ENCODE measurements at regions not wholly inside any gene's neighbourhood (a gene's known extent, or its start where the extent isn't known, plus 50 kb on each side); places are given as distances from the start of the nearest gene placed in this dataset.
"Not testable (repeated sequence)": the region's sequence is repeated elsewhere in the genome, so short reads cannot be mapped to it uniquely, and the experiment has no call there.

DNA sequence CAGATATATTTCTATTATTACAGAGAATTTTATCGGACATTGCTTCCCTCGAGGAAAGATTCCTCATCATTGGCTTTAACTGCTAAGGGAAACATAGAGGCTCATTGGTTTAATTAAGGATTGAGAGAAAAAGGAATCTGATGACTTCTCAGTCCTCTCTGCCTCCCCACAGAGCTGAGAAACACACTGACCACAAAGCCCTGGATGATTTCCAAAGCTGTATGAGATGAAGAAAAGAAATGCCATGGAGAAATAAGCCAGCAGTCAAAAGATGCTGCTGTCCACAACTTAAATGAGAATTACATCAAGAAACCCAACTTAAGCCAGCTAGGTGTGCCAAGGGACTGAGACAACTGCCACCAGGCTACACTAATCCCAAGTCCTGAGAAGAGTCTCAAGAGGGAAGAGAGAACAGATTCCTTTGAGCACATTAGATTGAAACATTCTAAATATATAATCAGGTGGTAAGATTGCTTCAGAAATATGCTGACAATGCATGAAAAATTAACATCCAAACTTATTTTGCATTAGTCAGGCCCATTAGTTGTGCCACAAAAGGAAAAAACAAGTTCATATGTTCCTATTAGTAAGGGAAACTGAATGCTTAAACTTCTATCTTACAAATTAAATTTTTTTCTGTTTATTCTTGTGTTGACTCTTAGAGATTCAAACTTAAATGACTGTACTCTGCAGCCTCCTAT is 308.1 kb upstream of the CYRIA start:
- no peak for DNase-seq (ENCODE audit: low read depth)

GRCh38 chr2:16972276-16972675 is 306.6 kb upstream of the CYRIA start:
- no peak for DNase-seq (ENCODE audit: low read depth)

DNA sequence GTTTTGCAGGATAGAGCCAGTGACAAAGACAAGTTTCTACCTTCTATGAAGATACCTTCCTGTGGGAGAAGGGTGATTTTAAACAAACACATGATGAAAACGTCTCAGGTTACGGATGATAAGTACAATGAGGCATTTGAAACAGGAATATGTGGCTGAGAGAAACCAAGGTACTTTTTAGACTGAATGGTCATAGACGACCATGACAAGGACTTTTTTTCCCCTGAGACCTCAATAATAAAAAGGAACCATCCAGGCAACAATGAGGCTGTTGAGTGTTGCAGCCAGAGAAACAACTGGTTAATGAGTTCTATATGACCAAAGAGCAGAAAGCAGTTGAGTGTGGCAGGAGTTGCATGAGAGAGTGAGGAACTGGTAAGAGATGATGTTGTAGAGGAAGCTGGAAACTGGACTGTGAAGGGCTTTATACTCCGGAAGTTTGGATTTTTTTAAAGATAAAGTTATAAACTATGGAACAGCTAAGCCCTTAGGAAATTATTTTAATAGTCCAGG is 306.1 kb upstream of the CYRIA start:
- no peak for DNase-seq (ENCODE audit: low read depth)

- DNase-seq (ENCODE audit: low read depth) = not testable (repeated sequence)
Measured at GRCh38 chr2:16970948-16971347, 305.3 kb upstream of the CYRIA start.

DNA sequence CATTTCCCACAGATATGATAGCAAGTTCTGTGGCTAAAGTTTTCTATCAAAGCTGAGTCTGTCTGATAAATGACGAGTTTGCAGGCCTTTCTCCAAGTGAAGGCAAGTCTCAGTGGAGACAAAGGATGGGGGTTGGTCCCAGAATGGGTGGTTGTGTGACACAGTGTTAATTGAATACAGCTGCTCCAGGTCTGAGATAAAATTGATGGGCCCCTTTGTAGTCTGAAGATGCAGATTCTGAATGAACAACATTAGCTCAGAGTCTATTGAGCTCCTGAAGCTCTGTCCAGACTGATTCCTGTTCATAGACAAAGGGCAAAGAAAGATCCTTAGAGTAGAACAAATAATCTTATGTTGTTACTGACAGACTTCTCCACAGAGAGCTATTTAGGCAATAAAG is 296.9 kb upstream of the CYRIA start:
- DNase-seq (ENCODE audit: low read depth) = no peak

DNA sequence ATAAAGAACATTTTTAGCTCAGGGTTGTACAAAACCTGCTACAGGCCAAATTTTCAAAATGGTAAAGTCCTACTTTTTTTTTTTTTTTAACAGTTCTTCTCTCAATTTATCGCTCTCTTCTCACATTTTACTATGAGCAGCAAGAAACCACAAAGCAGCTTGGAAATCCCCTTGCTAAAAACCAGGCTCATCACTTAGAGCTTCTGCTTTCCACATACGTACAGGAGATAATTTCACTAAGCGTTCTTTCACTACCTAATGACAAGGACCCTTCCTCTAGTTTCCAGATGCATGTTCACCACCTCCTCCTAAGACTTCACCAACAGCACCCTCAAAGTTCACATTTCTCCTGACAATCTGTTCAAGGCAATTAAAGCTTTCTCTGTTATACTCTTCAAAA is 294.9 kb upstream of the CYRIA start:
- no peak for DNase-seq (ENCODE audit: low read depth)

- no peak for DNase-seq (ENCODE audit: low read depth)
Measured at GRCh38 chr2:16958266-16958665, 292.6 kb upstream of the CYRIA start.

DNA sequence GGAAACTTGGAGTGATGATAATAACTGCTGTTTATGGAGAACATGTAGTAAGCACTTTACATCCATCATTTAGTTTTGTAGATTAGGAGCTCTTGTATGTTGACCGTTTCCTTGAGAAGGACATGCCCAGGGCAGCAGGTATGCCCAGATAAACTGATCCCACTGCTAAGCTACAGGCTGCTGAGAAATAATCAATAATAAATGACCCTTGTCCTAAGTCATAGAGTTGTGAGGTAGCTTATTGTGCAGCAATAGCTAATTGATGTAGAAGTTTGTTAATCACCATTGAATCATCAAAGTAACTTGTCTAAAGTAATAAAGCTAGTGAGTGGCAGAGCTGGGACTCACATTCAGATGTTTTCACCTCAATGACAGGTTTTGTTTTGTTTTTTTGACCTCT is 287.2 kb upstream of the CYRIA start:
- DNase-seq (ENCODE audit: low read depth) = no peak

DNA sequence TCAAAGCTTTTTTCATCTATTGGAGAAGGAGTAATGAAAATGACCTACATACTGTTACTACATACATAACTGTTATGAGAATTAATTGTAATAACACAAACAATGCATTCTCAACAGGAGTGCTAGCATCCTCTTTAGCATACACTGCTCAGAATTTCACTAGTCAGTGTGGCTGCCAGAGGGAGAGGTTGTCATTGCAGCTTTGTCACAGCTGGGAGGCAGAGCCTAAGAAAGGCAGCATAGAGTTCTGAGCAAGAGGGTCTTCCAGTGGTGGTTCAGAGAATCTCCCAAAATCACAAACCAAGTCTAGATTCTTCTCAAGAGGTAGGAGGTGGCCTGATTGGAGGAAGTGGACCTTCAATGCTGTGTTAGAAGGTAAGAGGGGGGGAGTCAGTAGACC is 286.7 kb upstream of the CYRIA start:
- DNase-seq (ENCODE audit: low read depth) = no peak

- DNase-seq (ENCODE audit: low read depth) = no peak
Measured at GRCh38 chr2:16950436-16950835, 284.8 kb upstream of the CYRIA start.

- DNase-seq (ENCODE audit: low read depth) = no peak
Measured at GRCh38 chr2:16948710-16949109, 283.1 kb upstream of the CYRIA start.

GRCh38 chr2:16948053-16948452 is 282.4 kb upstream of the CYRIA start:
- no peak for DNase-seq (ENCODE audit: low read depth)

DNA sequence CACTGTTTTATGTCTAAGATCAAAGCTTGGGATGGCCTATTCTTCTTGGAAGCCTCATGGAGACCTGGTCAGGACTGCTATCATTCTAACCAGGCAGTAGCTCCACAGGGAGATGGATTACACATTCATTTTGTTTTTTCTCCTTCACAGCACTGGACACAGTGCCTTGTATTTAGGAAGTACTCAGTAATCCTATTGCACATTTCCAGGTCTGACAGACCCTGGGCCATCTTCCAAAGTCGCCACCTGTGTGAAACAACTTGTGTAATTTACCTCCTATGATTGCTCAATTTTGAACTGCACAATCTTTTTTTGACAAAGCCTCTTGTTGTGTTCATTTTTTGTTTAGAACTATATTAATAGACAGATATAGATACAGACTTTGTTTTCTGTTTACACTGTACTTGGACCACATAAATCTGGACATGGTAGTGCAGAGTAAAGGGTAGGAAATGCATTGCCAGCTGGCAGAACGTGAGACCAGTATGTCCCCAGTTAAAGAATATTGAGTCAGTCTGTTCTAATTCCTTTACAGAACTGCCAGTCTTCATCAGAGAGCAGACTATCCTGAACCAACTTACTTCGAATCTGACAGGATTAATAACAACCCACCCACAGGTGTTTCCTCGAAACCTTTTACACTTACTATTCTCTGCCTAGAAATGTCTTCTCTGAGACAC is 277.8 kb upstream of the CYRIA start:
- no peak for DNase-seq (ENCODE audit: low read depth)

- no peak for DNase-seq (ENCODE audit: low read depth)
Measured at GRCh38 chr2:16940214-16940613, 274.6 kb upstream of the CYRIA start.

GRCh38 chr2:16939771-16940170 is 274.1 kb upstream of the CYRIA start:
- DNase-seq (ENCODE audit: low read depth) = no peak

GRCh38 chr2:16933355-16933754 is 267.7 kb upstream of the CYRIA start:
- no peak for DNase-seq (ENCODE audit: low read depth)

GRCh38 chr2:16932826-16933225 is 267.2 kb upstream of the CYRIA start:
- DNase-seq (ENCODE audit: low read depth) = no peak

DNA sequence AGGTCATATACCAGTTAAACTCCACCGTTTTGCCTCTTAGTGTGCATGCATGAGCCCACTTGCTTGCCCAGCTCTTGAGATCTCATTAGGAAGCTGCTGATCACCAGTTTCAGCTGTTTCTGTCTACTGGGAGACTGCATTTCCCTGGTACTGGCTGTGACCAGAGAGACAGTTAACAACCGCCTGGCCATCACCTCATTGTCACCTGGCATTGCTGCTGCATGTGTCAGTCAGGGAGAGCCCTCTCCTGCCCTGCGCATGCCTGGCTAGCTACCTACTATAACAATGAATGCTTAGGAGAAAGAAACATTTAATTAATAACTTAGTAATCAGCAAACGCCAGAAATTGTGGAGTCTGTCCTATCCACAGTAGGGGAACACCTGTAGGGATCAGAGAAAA is 265.8 kb upstream of the CYRIA start:
- no peak for DNase-seq (ENCODE audit: low read depth)

DNA sequence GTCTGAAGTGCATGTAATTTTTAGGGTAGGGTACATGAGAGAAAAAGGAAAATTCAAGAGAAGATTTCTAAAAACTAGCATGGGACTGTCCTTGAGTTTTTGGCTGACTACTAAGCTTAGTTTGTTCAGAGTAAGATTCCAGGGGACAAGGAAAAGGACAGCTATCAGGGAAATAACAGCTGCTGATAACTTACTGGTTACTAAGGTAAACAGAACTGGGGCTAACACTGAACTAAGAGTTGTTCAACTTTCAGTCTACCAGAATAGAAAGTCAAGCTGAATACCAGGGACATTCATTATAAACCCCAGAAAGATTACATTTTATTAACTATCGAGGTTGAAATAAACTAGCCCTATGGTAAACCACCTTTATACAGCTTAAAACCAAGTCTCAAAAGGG is 261.8 kb upstream of the CYRIA start:
- DNase-seq (ENCODE audit: low read depth) = no peak

- no peak for DNase-seq (ENCODE audit: low read depth)
Measured at GRCh38 chr2:16925145-16925544, 259.5 kb upstream of the CYRIA start.

DNA sequence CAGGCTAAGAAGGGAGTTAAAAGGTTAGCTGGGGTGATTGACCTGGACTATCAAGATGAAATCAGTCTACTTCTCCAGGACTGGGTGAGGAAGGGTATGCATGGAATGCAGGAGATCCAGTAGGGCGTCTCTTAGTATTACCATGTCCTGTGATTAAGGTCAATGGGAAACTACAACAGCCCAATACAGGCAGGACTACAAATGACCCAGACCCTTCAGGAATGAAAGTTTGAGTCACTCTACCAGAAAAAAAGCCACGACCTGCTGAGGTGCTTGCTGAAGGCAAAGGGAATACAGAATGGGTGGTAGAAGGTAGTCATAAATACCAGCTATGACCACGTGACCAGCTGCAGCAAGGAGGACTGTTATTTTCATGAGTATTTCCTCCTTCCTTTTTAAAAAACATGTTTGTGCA is 249.7 kb upstream of the CYRIA start:
- DNase-seq (ENCODE audit: low read depth) = not testable (repeated sequence)

DNA sequence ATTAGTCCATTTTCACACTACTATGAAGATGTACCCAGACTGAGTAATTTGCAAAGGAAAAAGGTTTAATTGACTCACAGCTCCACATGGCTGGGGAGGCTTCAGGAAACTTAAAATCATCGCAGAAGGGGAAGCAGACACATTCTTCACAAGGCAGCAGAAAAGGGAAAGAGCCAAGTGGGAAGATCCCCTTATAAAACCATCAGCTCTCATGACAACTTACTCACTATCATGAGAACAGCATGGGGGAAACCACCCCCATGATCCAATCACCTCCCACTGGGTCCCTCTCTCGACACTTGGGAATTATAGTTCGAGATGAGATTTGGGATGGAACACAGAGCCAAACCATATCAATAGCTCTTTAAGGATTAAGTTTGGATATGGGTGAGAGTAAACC is 246.1 kb upstream of the CYRIA start:
- no peak for DNase-seq (ENCODE audit: low read depth)

- DNase-seq (ENCODE audit: low read depth) = no peak
Measured at GRCh38 chr2:16908656-16909055, 243.0 kb upstream of the CYRIA start.

Measured in forelimb muscle (tissue), 1 donor.